IMR-90 (cell line): ENCODE measurements at regions not wholly inside any gene's neighbourhood (a gene's known extent, or its start where the extent isn't known, plus 50 kb on each side); places are given as distances from the start of the nearest gene placed in this dataset.
A peak's percentile ranks its signal among the peaks of the same experiment; 100 is the strongest.

Source experiments
- ATAC-seq: fragments of 200-7000 bp; cut with Tn5 transposase; 2 replicates; pipeline ENCODE4 v1.9.1; 2020; ENCODE audit warnings: low read depth, mild to moderate bottlenecking, moderate library complexity
- BruUV-seq: library from RNA; stranded (reverse); fragments of 400-500 nt; replicated peaks from 2 replicates; lab custom pipeline; 2021; lab: Mats Ljungman, UMichigan
- CTCF ChIA-PET: fragments of 300-600 bp; formaldehyde crosslinking; extraction: SDS; loops from one replicate; lab custom pipeline; 2021; ENCODE audit warnings: antibody characterized with exemption; lab: Yijun Ruan, JAX
- POLR2A ChIA-PET: fragments of 300-600 bp; sonication (Branson Sonifier 250); formaldehyde crosslinking; loops from one replicate; lab custom pipeline; 2022; ENCODE audit warnings: antibody characterized with exemption; ENCODE audit not compliant: unreplicated experiment; lab: Charles Lee
- DNase-seq: peaks from one replicate; pipeline ENCODE4 v3.0.0; 2013
- H2AFZ ChIP-seq: replicated peaks from 2 replicates; pipeline ENCODE3; 2013; ENCODE audit warnings: low read length, mild to moderate bottlenecking; ENCODE audit not compliant: poor library complexity
- H2AK5ac ChIP-seq: 2 replicates; pipeline ENCODE4 v1.6.1; 2013; ENCODE audit warnings: low read depth, low read length, inconsistent platforms
- H2AK9ac ChIP-seq: replicated peaks from 2 replicates; pipeline ENCODE3; 2013; ENCODE audit warnings: mild to moderate bottlenecking, low read depth, low read length, moderate library complexity; ENCODE audit not compliant: poor library complexity
- H2BK120ac ChIP-seq: 2 replicates; pipeline ENCODE4 v1.6.1; 2013; ENCODE audit warnings: low read depth, low read length, inconsistent platforms
- H2BK15ac ChIP-seq: 3 replicates; pipeline ENCODE4 v1.6.1; 2013; ENCODE audit warnings: low read depth, low read length, inconsistent platforms
- H2BK20ac ChIP-seq: 2 replicates; pipeline ENCODE4 v1.6.1; 2013; ENCODE audit warnings: low read depth, mild to moderate bottlenecking, inconsistent platforms, low read length, moderate library complexity
- H2BK5ac ChIP-seq: 2 replicates; pipeline ENCODE4 v1.6.1; 2013; ENCODE audit warnings: mild to moderate bottlenecking, low read depth, low read length, inconsistent platforms; ENCODE audit not compliant: poor library complexity, severe bottlenecking
- H3K14ac ChIP-seq: replicated peaks from 2 replicates; pipeline ENCODE4 v1.6.1; 2013; ENCODE audit warnings: low read depth, low read length, inconsistent platforms
- H3K18ac ChIP-seq: 2 replicates; pipeline ENCODE4 v1.6.1; 2013; ENCODE audit warnings: low read depth, low read length, control low read depth
- H3K23ac ChIP-seq: 2 replicates; pipeline ENCODE4 v1.6.1; 2013; ENCODE audit warnings: low read depth, low read length, inconsistent platforms
- H3K27ac ChIP-seq: 2 replicates; pipeline ENCODE4 v1.5.1; 2013; ENCODE audit warnings: mild to moderate bottlenecking, control low read depth, low read length; ENCODE audit not compliant: insufficient read depth
- H3K27me3 ChIP-seq: 2 replicates; pipeline ENCODE4 v1.6.1; 2013; ENCODE audit warnings: low read length; ENCODE audit not compliant: control insufficient read depth, insufficient read depth
- H3K36me3 ChIP-seq: 2 replicates; pipeline ENCODE4 v1.6.1; 2013; ENCODE audit warnings: low read length, mixed read lengths; ENCODE audit not compliant: control insufficient read depth, insufficient read depth
- H3K4ac ChIP-seq: 2 replicates; pipeline ENCODE4 v1.6.1; 2013; ENCODE audit warnings: low read depth, low read length, inconsistent platforms
- H3K4me1 ChIP-seq: 2 replicates; pipeline ENCODE4 v1.6.1; 2013; ENCODE audit warnings: low read length, mixed read lengths; ENCODE audit not compliant: control insufficient read depth, insufficient read depth
- H3K4me2 ChIP-seq: 2 replicates; pipeline ENCODE4 v1.6.1; 2013; ENCODE audit warnings: low read depth, mild to moderate bottlenecking, control low read depth, low read length, moderate library complexity
- H3K4me3 ChIP-seq: 2 replicates; pipeline ENCODE4 v1.5.1; 2013; ENCODE audit warnings: low read depth, mild to moderate bottlenecking, control low read depth, low read length, moderate library complexity; ENCODE audit not compliant: insufficient read depth
- H3K56ac ChIP-seq: 2 replicates; pipeline ENCODE4 v1.6.1; 2013; ENCODE audit warnings: low read length, inconsistent platforms; ENCODE audit not compliant: insufficient read depth; ENCODE audit errors: extremely low read depth
- H3K79me1 ChIP-seq, 2 experiments: 2 replicates each; pipeline ENCODE4 v1.6.1; 2013; ENCODE audit warnings: low read length in 2 of 2, inconsistent platforms in 1 of 2, low read depth in 1 of 2
- H3K9ac ChIP-seq: 2 replicates; pipeline ENCODE4 v1.6.1; 2013; ENCODE audit warnings: low read depth, low read length, control low read depth
- H3K9me1 ChIP-seq: 2 replicates; pipeline ENCODE4 v1.6.1; 2013; ENCODE audit warnings: low read length, inconsistent platforms; ENCODE audit not compliant: insufficient read depth
- H3K9me3 ChIP-seq: 2 replicates; pipeline ENCODE4 v1.6.1; 2013; ENCODE audit warnings: low read length; ENCODE audit not compliant: control insufficient read depth, insufficient read depth
- H4K20me1 ChIP-seq: 2 replicates; pipeline ENCODE4 v1.6.1; 2013; ENCODE audit warnings: low read length, inconsistent platforms; ENCODE audit not compliant: insufficient read depth
- H4K5ac ChIP-seq: 2 replicates; pipeline ENCODE4 v1.6.1; 2013; ENCODE audit warnings: mild to moderate bottlenecking, low read depth, low read length, control low read depth
- H4K8ac ChIP-seq, 2 experiments: 2 replicates each; pipeline ENCODE4 v1.6.1; 2013; ENCODE audit warnings: low read depth in 2 of 2, low read length in 2 of 2, control low read depth in 1 of 2, inconsistent platforms in 1 of 2
- H4K91ac ChIP-seq: 2 replicates; pipeline ENCODE4 v1.6.1; 2013; ENCODE audit warnings: low read depth, low read length, inconsistent platforms; ENCODE audit not compliant: insufficient read depth
- CEBPB ChIP-seq: IDR thresholded peaks from 2 replicates; pipeline ENCODE4 v1.6.1; 2012; ENCODE audit warnings: low read depth, low read length, improper control_type of control experiment
- CHD1 ChIP-seq: IDR thresholded peaks from 2 replicates; pipeline ENCODE4 v1.6.1; 2012; ENCODE audit warnings: low read depth, low read length, improper control_type of control experiment
- FOS ChIP-seq: fragments of 150-350 bp; IDR thresholded peaks from 2 replicates; pipeline ENCODE4 v1.6.1; 2016; ENCODE audit warnings: low read depth, low read length
- MAFK ChIP-seq: IDR thresholded peaks from 2 replicates; pipeline ENCODE4 v1.6.1; 2012; ENCODE audit warnings: low read depth, low read length, improper control_type of control experiment
- MAZ ChIP-seq: IDR thresholded peaks from 2 replicates; pipeline ENCODE4 v1.6.1; 2012; ENCODE audit warnings: low read depth, mild to moderate bottlenecking, low read length, improper control_type of control experiment, moderate library complexity, borderline replicate concordance
- MXI1 ChIP-seq: IDR thresholded peaks from 2 replicates; pipeline ENCODE4 v1.6.1; 2012; ENCODE audit warnings: low read depth, mild to moderate bottlenecking, low read length, moderate library complexity, borderline replicate concordance
- POLR2A ChIP-seq: IDR thresholded peaks from 2 replicates; pipeline ENCODE4 v1.6.1; 2012; ENCODE audit warnings: mild to moderate bottlenecking, low read depth, low read length
- RAD21 ChIP-seq: IDR thresholded peaks from 2 replicates; pipeline ENCODE4 v1.6.1; 2012; ENCODE audit warnings: low read length, improper control_type of control experiment
- RCOR1 ChIP-seq: IDR thresholded peaks from 2 replicates; pipeline ENCODE4 v1.6.1; 2012; ENCODE audit warnings: mild to moderate bottlenecking, low read length, improper control_type of control experiment; ENCODE audit not compliant: insufficient replicate concordance
- RFX5 ChIP-seq: IDR thresholded peaks from 2 replicates; pipeline ENCODE4 v1.8.0; 2012; ENCODE audit warnings: low read depth, mild to moderate bottlenecking, low read length, moderate library complexity
- SMC3 ChIP-seq: fragments of 150-350 bp; IDR thresholded peaks from 2 replicates; pipeline ENCODE4 v1.6.1; 2016; ENCODE audit warnings: low read depth, mild to moderate bottlenecking, antibody characterized with exemption, low read length, moderate library complexity
- WGBS, 2 experiments: methylation state at CpG; one replicate each; pipeline versions ENCODE4 v1.1.5 to v1.1.7; 2013; ENCODE audit warnings: missing lambda C conversion rate in 2 of 2; ENCODE audit not compliant: insufficient read length in 1 of 2; ENCODE audit errors: extremely low coverage in 2 of 2; 5-methylcytosine and 5-hydroxymethylcytosine counted together
- dilution Hi-C: fragments of 300-500 bp; cut with HindIII; formaldehyde crosslinking; loops from one replicate; pipeline ENCODE4 v1.14.3; 2018; ENCODE audit warnings: low sequenced_read_pairs; ENCODE audit not compliant: unreplicated experiment
- in situ Hi-C: fragments of 300-500 bp; cut with MboI; formaldehyde crosslinking; loops from 3 replicates; pipeline ENCODE4 v1.14.3; 2019; ENCODE audit warnings: low sequenced_read_pairs, inconsistent platforms, mixed read lengths
- intact Hi-C: fragments of 100-400 bp; cut with micrococcal nuclease; formaldehyde crosslinking; loops from 2 replicates; pipeline ENCODE4 v1.10.0; 2022
- TF ChIP-seq, protein P1 (sequence below): fragments of 150-350 bp; IDR thresholded peaks from 2 replicates; pipeline ENCODE4 v1.6.1; 2016; ENCODE audit warnings: low read depth, mild to moderate bottlenecking, low read length, moderate library complexity, borderline replicate concordance
- TF ChIP-seq, protein P2 (sequence below): conservative IDR thresholded peaks from 2 replicates; pipeline ENCODE4 v1.5.1; 2012; ENCODE audit warnings: mild to moderate bottlenecking, low read depth, low read length, improper control_type of control experiment
- TF ChIP-seq, protein P3 (sequence below): fragments of 150-350 bp; IDR thresholded peaks from 2 replicates; pipeline ENCODE4 v1.6.1; 2017; ENCODE audit warnings: mild to moderate bottlenecking, antibody characterized with exemption, low read length, low read depth

DNA sequence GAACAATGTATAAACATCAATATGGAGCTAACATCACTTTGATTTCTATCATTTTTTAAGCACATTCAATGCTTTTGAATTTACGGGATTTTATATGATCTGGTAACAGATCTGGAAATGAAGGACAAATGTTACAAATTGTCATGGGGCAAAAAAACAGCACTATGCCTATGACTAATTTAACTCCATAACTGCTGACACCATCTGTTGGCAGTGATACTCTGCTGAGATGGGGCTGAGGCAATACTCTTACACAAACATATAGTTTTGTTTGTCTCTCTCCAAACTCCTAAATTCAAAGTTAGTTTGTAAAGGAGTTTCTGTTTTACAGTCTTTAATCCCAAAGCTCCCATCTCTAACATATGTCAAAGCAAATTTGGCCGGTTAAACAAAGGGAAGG, 132.5 kb upstream of the FER start:
- BruUV-seq, result no TSS peak
- Histone ChIP-seq H4K8ac (no peak overlapping the region), H3K14ac (no peak overlapping the region), H3K4me2 (peak overlapping the region; percentile 34; the same call in 1 of the 2 replicates), H3K4me3 (no peak overlapping the region), H3K4ac (no peak overlapping the region), H2BK20ac (no peak overlapping the region), H2AK5ac (no peak overlapping the region), H4K20me1 (no peaks in the 10 kb centered on the region), H3K79me1 (no peaks in the 10 kb centered on the region), H3K27ac (no peak overlapping the region), H3K36me3 (no peaks in the 10 kb centered on the region), H2BK120ac (no peak overlapping the region), H3K23ac (no peak overlapping the region), H2AFZ (no peak overlapping the region), H3K56ac (no peak overlapping the region), H2AK9ac (no peak overlapping the region), H3K9me3 (no peaks in the 10 kb centered on the region), H3K18ac (no peak overlapping the region), H3K27me3 (no peaks in the 10 kb centered on the region; the same call in 1 of the 2 replicates), H2BK5ac (no peak overlapping the region), H3K9ac (no peak overlapping the region), H3K9me1 (no peaks in the 10 kb centered on the region), H3K4me1 (no peaks in the 10 kb centered on the region), H4K91ac (no peak overlapping the region), H4K5ac (no peak overlapping the region), H2BK15ac (no peak overlapping the region)
- ChIA-PET POLR2A (no interaction called here), CTCF (interaction anchor here (0.6 kb wide), 1 partner anchor 10 kb away, joined by 4 read pairs; no protein-coding TSS in a partner anchor)
- intact Hi-C loops, result no loop called here
- dilution Hi-C loops, result no loop called here
- in situ Hi-C loops, result no loop called here
- TF ChIP-seq MAZ, result no peak
- no peak for TF ChIP-seq CHD1
- TF ChIP-seq, protein P1, sequence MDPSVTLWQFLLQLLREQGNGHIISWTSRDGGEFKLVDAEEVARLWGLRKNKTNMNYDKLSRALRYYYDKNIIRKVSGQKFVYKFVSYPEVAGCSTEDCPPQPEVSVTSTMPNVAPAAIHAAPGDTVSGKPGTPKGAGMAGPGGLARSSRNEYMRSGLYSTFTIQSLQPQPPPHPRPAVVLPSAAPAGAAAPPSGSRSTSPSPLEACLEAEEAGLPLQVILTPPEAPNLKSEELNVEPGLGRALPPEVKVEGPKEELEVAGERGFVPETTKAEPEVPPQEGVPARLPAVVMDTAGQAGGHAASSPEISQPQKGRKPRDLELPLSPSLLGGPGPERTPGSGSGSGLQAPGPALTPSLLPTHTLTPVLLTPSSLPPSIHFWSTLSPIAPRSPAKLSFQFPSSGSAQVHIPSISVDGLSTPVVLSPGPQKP, result no peak
- TF ChIP-seq SMC3, result no peak
- TF ChIP-seq FOS, result no peak
- no peak for TF ChIP-seq RCOR1
- TF ChIP-seq, protein P2, sequence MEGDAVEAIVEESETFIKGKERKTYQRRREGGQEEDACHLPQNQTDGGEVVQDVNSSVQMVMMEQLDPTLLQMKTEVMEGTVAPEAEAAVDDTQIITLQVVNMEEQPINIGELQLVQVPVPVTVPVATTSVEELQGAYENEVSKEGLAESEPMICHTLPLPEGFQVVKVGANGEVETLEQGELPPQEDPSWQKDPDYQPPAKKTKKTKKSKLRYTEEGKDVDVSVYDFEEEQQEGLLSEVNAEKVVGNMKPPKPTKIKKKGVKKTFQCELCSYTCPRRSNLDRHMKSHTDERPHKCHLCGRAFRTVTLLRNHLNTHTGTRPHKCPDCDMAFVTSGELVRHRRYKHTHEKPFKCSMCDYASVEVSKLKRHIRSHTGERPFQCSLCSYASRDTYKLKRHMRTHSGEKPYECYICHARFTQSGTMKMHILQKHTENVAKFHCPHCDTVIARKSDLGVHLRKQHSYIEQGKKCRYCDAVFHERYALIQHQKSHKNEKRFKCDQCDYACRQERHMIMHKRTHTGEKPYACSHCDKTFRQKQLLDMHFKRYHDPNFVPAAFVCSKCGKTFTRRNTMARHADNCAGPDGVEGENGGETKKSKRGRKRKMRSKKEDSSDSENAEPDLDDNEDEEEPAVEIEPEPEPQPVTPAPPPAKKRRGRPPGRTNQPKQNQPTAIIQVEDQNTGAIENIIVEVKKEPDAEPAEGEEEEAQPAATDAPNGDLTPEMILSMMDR, result no peak
- TF ChIP-seq CEBPB, result peak; percentile 57
- no peak for TF ChIP-seq RFX5
- TF ChIP-seq RAD21, result no peak
- no peak for TF ChIP-seq MXI1
- TF ChIP-seq, protein P3, sequence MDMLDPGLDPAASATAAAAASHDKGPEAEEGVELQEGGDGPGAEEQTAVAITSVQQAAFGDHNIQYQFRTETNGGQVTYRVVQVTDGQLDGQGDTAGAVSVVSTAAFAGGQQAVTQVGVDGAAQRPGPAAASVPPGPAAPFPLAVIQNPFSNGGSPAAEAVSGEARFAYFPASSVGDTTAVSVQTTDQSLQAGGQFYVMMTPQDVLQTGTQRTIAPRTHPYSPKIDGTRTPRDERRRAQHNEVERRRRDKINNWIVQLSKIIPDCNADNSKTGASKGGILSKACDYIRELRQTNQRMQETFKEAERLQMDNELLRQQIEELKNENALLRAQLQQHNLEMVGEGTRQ, result no peak
- peak; percentile 32; the same call in 1 of the 2 replicates for TF ChIP-seq MAFK
- no peak for TF ChIP-seq POLR2A
- WGBS, 2 experiments, result no CpG with 5 or more reads among the region's 2 CpGs
- ATAC-seq (peak; percentile 77), DNase-seq (peak; percentile 79)
